ENCODE measurements at regions not wholly inside any gene's neighbourhood (a gene's known extent, or its start where the extent isn't known, plus 50 kb on each side); places are given as distances from the start of the nearest gene placed in this dataset.

DNA sequence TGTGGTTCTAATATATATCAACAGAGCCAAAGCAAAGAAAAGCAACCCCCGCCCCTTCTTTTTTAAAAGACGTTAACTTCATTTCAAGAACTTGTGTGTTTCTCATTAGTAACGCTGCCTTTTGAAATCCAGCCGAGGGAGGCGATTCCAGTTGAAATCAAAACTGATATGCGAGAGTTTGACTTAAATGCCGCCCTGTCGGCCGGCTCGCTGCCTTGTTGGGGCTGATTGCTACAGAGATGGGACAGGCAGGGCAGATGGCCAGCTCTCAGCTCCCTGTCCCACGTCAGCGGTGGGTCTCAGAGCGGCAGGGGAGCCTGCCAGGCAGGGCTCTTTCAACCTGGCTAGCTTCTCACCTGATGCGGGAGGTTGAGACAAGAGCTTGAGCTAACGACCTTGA lies 51.9 kb upstream of the ALX4 start:
- TF ChIP-seq, protein P1, sequence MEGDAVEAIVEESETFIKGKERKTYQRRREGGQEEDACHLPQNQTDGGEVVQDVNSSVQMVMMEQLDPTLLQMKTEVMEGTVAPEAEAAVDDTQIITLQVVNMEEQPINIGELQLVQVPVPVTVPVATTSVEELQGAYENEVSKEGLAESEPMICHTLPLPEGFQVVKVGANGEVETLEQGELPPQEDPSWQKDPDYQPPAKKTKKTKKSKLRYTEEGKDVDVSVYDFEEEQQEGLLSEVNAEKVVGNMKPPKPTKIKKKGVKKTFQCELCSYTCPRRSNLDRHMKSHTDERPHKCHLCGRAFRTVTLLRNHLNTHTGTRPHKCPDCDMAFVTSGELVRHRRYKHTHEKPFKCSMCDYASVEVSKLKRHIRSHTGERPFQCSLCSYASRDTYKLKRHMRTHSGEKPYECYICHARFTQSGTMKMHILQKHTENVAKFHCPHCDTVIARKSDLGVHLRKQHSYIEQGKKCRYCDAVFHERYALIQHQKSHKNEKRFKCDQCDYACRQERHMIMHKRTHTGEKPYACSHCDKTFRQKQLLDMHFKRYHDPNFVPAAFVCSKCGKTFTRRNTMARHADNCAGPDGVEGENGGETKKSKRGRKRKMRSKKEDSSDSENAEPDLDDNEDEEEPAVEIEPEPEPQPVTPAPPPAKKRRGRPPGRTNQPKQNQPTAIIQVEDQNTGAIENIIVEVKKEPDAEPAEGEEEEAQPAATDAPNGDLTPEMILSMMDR (IDR thresholded peaks at IDR 0.05; ENCODE audit: insufficient read depth, low read depth, low read length, missing control alignments) = no peak
- no peak for DNase-seq (ENCODE audit: low read depth)
- no peak overlapping the region for H3K4me3 ChIP-seq (ENCODE audit: low read length)

DNA sequence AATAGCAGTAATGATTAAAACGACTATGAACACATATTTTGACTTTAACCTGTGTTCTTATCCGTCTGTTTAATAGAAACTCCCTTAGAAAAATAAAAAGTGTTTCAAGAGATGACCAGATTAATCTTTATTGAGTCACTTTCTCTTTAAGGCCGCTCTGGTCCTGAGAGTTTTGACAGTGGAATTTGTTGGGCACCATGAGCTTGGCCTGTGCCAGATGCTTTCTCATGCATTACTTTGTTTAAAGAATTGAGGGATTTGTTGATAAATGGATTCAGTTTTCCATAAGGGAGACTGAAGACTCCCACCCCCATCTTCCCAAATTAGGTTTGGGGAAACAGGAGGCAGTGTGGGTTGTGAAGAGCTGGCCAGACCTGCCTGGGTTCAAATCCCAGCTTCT lies 53.2 kb upstream of the ALX4 start:
- H3K4me3 ChIP-seq (ENCODE audit: low read length) = no peak overlapping the region
- DNase-seq (ENCODE audit: low read depth) = no peak
- TF ChIP-seq, protein P1 (IDR thresholded peaks at IDR 0.05; ENCODE audit: insufficient read depth, low read depth, low read length, missing control alignments) = no peak

DNA sequence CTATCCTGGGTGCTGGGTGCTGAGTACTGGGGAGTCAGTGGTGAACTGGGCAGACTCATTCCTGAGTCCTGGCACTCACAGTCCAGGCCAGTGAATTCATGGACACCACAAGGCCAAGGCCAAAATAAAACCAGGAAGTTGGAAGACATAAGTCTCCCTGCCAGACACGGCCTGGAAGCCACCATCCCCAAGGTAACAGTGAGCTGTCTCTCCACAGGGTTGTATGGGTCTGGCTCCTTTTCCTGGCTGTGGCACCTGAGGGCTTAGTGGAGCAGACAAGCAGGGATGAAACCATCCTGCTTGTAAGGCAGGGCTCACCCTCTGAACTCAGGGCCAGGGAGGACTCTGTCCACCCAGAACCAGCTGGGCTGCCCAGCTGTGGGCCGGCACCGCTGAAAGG lies 54.7 kb upstream of the ALX4 start:
- no peak overlapping the region for H3K4me3 ChIP-seq (ENCODE audit: low read length)
- DNase-seq (ENCODE audit: low read depth) = no peak
- TF ChIP-seq, protein P1 (IDR thresholded peaks at IDR 0.05; ENCODE audit: insufficient read depth, low read depth, low read length, missing control alignments) = no peak

DNA sequence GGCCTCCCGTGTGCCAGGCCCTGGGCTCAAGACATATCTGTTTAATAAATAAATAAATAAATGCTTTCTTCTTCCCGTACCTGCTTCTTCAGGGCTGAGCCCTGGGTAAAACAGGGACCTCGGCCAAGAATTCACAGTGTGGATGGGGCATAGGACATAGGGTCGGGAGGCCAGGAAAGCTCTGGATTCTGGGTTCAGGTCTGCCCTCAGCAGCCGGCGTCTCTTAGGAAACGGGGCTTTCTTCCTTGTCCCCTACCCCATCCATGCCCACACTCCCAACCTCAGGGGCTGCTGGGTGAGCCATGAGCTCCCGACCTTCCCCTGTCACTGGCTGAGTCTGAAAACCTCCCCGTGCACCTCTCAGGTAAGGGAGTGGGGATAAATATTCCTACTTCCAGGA lies 55.7 kb upstream of the ALX4 start:
- no peak overlapping the region for H3K4me3 ChIP-seq (ENCODE audit: low read length)
- DNase-seq (ENCODE audit: low read depth) = no peak
- TF ChIP-seq, protein P1 (IDR thresholded peaks at IDR 0.05; ENCODE audit: insufficient read depth, low read depth, low read length, missing control alignments) = no peak

DNA sequence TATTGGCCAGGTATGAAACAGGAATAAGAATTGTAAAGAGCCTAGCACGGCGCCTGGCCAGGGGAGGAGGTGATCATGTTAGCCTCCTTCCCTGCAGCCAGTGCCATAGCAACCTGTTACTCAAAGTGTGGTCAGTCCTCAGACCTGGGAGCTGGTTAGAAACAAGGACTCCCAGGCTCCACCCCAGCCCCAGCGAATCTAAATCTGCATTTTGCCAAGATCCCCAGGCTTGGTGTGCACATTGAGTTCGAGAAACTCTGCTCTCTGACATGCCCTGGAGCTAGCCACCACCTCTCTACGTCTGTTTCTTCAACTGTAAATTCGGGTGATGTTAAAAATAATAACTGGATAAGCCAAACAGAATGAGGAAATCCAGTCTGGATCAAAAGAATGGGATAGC lies 56.1 kb upstream of the ALX4 start:
- DNase-seq (ENCODE audit: low read depth) = no peak
- TF ChIP-seq, protein P1 (IDR thresholded peaks at IDR 0.05; ENCODE audit: insufficient read depth, low read depth, low read length, missing control alignments) = no peak
- H3K4me3 ChIP-seq (ENCODE audit: low read length) = no peak overlapping the region

DNA sequence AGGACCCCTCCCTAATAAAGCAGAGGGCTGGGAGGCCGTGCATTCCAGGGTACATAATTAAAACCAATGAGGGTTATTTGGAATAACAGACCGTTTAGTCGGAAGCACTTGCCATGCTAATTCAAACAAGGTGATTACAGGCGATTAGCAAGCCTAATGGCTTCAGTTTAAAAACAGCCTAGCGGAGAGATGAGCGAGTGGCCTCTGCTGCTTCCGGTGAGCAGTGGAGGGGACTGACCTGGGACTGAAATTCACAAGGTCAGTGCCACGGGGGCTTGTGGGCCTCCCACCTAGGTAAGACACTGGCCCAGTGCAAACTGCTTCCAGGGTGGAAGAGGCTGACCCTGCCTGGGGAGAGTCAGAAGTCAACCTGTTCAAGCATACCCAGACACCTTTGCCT lies 56.8 kb upstream of the ALX4 start:
- no peak for DNase-seq (ENCODE audit: low read depth)
- TF ChIP-seq, protein P1 (IDR thresholded peaks at IDR 0.05; ENCODE audit: insufficient read depth, low read depth, low read length, missing control alignments) = no peak
- no peak overlapping the region for H3K4me3 ChIP-seq (ENCODE audit: low read length)

DNA sequence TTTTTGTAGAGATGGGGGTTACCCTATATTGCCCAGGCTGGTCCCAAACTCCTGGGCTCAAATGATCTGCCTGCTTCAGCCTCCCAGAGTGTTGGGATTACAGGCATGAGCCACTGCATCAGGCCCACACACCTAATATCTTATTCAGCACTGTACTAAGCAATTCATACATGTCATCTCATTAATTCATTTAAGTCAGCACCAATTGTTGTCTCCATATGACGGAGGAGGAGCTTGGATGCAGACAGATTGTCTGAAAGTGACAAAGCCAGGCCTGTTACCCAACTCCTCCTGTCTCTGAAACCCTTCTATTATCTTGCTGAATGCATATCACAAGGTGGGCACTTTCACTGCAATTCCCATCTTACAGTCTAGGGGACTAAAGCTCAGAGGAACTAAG lies 57.5 kb upstream of the ALX4 start:
- DNase-seq (ENCODE audit: low read depth) = no peak
- no peak overlapping the region for H3K4me3 ChIP-seq (ENCODE audit: low read length)
- TF ChIP-seq, protein P1 (IDR thresholded peaks at IDR 0.05; ENCODE audit: insufficient read depth, low read depth, low read length, missing control alignments) = no peak

Measured in epithelial cell of esophagus (primary cell).